Cardiac fibroblast (primary cell): ENCODE measurements at regions not wholly inside any gene's neighbourhood (a gene's known extent, or its start where the extent isn't known, plus 50 kb on each side); places are given as distances from the start of the nearest gene placed in this dataset.
A peak's percentile ranks its signal among the peaks of the same experiment; 100 is the strongest.

Experiments used
- DNase-seq, 2 donors: peaks; one replicate each; pipeline versions ENCODE4 v3.0.0 to v3.0.0-alpha.2; 2010; ENCODE audit warnings: low read depth in 2 of 2
- H3K4me3 ChIP-seq, 2 donors: replicated peaks in 1 of 2; 1 replicate in 1 of 2; 2 replicates in 1 of 2; pipeline ENCODE4 v1.5.1; 2011; ENCODE audit warnings: low read depth in 2 of 2, low read length in 2 of 2, mild to moderate bottlenecking in 2 of 2, moderate library complexity in 1 of 2
- TF ChIP-seq, protein P1 (sequence below): IDR thresholded peaks from one replicate; pipeline ENCODE4 v1.5.1; 2011; ENCODE audit warnings: low read depth, mild to moderate bottlenecking, low read length, inconsistent platforms

DNA sequence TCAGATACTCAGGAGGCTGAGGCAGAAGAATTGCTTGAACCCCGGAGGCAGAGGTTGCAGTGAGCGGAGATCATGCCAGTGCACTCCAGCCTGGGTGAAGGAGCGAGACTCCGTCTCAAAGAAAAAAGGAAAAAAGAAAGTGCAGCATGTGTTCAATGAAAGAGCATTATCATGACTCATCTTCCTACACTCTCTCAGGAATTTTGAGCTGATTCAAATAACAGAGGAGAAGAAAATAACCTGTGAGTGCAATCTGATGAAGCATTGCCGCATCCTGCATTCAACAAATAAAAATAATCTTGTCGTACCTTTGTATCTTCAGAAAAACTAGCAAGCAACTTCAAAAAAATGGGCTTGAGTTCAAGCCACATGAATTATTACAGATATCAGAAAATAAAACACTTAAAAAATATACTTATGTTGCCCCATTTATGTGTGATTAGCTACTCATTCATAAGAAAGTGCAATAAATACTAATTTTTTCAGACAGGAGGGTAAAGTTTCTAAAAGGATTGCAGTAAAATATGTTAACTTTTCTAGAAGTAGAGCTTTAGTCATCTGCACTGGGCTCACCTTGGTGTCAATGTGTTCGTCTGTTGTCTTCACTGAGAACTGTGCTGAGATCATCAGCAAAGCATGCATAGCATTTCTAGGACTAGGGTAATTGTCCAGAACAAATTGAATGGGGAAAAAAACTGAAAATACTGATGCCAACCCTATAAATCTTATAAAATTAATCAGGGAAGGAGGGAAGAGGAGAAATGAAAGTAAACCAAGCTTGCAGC, 90.4 kb upstream of the VCX3B start:
- no peak for DNase-seq
- no peak overlapping the region for H3K4me3 ChIP-seq
- TF ChIP-seq, protein P1, sequence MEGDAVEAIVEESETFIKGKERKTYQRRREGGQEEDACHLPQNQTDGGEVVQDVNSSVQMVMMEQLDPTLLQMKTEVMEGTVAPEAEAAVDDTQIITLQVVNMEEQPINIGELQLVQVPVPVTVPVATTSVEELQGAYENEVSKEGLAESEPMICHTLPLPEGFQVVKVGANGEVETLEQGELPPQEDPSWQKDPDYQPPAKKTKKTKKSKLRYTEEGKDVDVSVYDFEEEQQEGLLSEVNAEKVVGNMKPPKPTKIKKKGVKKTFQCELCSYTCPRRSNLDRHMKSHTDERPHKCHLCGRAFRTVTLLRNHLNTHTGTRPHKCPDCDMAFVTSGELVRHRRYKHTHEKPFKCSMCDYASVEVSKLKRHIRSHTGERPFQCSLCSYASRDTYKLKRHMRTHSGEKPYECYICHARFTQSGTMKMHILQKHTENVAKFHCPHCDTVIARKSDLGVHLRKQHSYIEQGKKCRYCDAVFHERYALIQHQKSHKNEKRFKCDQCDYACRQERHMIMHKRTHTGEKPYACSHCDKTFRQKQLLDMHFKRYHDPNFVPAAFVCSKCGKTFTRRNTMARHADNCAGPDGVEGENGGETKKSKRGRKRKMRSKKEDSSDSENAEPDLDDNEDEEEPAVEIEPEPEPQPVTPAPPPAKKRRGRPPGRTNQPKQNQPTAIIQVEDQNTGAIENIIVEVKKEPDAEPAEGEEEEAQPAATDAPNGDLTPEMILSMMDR = no peak

DNA sequence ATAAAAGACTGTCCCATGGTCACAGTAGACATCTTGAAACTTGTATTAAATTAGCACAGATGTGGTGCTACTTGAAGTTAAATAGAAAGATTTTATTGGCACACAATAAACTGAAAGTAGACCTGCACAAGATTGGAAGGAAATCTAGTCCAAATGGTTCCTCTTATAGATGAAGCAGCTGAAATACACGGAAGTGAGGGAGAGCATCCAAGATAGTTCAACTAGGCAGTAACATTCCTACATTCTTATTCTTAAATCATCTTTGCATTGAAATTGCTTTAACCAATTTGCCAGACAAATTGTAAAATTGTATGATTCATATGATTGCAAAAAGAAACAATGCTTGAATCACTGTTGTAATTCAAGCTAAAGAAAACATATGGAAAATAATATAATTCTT, 87.6 kb upstream of the VCX3B start:
- H3K4me3 ChIP-seq = no peak overlapping the region
- TF ChIP-seq, protein P1 = no peak
- DNase-seq = no peak

DNA sequence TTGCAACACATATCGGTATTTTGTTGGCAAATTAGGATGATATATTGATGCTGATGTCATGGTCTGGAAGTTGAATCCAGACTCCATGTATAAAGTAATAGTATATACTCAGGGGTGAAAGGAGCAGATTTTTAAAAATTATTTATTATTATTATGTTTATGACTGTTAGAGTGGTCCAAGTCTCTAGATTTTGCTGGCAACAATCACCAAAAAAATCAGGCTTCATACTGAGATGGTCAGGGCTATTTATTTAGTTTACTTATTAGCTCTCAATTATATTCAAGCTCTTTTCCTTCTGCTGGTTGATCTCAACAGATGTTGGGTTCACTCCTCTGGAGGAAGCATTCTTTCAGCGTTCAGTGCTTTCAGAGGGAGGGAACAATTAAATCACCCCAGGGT, 73.9 kb upstream of the VCX3B start:
- no peak for DNase-seq
- H3K4me3 ChIP-seq = no peak overlapping the region
- TF ChIP-seq, protein P1 = no peak

DNA sequence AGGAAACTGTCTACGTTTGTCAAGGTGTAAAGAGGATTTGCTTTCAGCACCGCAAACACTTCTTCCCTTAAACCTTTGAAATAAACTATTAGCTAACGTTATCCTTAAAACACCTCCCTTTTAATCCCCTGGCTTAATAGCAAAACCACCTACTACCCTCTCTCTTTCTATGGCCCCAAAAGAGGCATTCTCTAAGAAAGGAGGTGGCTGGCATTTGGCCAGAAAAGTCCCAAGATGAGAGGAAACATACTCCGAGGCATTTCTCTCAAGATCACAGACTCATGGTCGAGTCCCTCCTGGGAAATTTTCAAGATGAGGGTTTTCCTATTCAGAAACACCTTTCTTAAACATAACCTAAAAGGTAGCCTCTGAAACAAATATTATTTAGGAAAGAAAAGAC, 60.6 kb upstream of the VCX3B start:
- TF ChIP-seq, protein P1 = no peak
- no peak overlapping the region for H3K4me3 ChIP-seq
- DNase-seq = peak in 1 of 2 donors; percentile 11

DNA sequence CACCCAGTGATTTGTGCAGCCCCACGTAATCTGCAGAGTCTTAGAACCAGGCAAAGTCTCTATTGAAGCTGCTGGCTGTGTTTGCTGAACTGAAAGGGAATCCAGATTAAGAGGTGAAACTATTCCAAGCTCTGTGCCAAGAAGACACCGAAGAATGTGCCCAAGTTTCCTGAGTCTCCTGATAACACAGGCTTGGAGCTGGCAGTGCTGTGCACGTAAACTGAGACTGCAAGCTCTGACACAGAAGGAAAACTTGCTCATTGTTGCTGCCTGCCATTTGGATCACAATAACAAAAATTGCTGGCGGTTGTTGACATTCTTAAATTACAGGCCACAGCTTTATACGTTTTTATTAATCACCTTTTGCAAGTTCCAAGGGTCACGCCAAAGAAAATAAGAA, 60.2 kb upstream of the VCX3B start:
- TF ChIP-seq, protein P1 = no peak
- DNase-seq = peak in 1 of 2 donors; percentile 63
- no peak overlapping the region for H3K4me3 ChIP-seq

DNA sequence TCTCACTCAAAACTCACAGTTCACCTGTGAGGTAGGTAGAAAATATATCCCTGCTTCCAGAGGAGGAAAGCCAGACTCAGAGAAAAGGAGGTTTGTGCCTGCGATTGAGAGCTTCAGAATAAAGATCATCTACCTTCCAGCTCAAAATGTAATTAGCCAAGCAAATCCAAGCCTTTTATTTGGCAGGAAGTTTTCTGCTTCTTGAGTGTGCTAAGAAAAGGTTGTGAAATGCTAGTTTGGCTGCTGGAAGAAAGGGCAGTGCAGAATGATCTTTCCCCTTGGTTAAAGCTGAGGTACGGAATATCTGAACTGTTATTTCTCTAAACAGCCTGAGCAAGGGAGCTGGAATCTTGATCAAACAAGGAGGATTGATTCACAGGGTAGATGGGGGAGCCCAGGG, 59.7 kb upstream of the VCX3B start:
- DNase-seq = peak in 1 of 2 donors; percentile 44
- H3K4me3 ChIP-seq = no peak overlapping the region
- TF ChIP-seq, protein P1 = no peak

DNA sequence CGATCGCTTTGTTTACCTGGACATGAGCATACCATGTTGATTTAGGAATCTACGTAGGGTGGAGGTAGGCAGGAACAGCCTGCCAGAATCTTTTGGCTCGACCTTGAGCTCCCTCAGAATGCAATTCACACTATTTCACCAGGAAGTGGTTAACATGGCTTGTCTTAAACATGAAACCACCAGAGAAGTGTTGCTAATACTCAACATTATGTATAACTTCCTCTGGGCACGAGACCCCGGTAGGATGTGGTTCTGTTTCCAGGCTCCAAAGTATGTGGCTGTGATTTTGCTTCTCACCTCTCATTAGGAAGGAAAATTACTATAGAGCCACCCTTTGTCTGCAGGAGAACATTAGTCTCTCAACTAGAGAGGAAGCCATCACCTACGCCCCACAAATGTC, 59.0 kb upstream of the VCX3B start:
- DNase-seq = no peak
- no peak overlapping the region for H3K4me3 ChIP-seq
- TF ChIP-seq, protein P1 = no peak
